ENCODE measurements at regions not wholly inside any gene's neighbourhood (a gene's known extent, or its start where the extent isn't known, plus 50 kb on each side); places are given as distances from the start of the nearest gene placed in this dataset.

DNA sequence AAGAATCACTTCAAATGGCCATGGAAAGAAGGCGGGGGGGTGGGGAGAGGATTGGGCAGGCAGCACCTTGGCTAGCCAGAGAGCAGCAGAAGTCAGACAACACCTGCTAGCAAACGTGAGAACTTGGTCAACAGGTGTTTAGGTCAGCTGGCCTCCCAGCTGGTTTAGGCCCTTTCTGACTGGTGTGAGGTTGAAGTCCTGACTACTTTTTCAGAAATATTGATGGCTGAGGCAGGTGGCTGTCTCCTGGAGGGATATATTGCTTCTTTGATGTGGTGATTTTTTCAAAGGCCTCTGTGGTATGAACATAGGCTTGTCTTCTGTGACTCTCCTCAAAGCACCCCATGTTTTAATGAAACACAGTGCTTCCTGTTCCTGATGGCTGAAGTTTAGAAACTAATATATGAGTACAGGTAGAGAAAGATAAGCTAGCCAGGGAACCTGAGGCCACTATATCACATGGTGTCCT lies 238.2 kb upstream of the SSTR1 start:
- no peaks in the 10 kb centered on the region for H3K36me3 Mint-ChIP-seq
- H3K27me3 Mint-ChIP-seq = no peaks in the 10 kb centered on the region
- peaks cover 4% of the 10 kb centered on the region for H3K9me3 Mint-ChIP-seq
- no peak overlapping the region for H3K4me3 Mint-ChIP-seq
- ATAC-seq (ENCODE audit: low read depth) (no peak), DNase-seq (ENCODE audit: low spot score in 2 of 2) (no peak)
- no peaks in the 10 kb centered on the region for H3K4me1 Mint-ChIP-seq
- H3K27ac Mint-ChIP-seq = no peak overlapping the region

DNA sequence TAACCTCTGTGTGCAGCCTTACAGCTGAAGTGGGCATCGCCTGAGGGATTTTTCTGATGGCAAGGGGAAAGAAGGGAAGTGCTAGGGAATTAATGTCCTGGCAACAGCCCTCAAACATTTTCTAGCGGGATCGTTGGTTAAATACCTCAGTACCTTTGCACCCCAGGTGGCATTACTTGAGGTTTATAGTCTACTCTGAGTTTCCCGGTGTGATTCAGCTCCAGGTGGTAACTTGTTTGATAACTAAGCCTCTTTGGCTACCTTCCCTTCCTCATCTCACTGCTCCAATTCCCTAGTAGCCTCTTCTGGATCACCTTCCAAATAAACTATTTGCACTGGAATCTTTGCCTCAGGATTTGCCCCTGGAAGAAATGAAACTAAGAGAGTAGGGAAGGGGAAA lies 237.0 kb upstream of the SSTR1 start:
- no peak for ATAC-seq (ENCODE audit: low read depth)
- Mint-ChIP-seq H3K9me3 (peaks cover 6% of the 10 kb centered on the region), H3K4me1 (no peaks in the 10 kb centered on the region), H3K27ac (no peak overlapping the region), H3K4me3 (no peak overlapping the region), H3K27me3 (no peaks in the 10 kb centered on the region), H3K36me3 (no peaks in the 10 kb centered on the region)
- DNase-seq (ENCODE audit: low spot score in 2 of 2) = no peak

DNA sequence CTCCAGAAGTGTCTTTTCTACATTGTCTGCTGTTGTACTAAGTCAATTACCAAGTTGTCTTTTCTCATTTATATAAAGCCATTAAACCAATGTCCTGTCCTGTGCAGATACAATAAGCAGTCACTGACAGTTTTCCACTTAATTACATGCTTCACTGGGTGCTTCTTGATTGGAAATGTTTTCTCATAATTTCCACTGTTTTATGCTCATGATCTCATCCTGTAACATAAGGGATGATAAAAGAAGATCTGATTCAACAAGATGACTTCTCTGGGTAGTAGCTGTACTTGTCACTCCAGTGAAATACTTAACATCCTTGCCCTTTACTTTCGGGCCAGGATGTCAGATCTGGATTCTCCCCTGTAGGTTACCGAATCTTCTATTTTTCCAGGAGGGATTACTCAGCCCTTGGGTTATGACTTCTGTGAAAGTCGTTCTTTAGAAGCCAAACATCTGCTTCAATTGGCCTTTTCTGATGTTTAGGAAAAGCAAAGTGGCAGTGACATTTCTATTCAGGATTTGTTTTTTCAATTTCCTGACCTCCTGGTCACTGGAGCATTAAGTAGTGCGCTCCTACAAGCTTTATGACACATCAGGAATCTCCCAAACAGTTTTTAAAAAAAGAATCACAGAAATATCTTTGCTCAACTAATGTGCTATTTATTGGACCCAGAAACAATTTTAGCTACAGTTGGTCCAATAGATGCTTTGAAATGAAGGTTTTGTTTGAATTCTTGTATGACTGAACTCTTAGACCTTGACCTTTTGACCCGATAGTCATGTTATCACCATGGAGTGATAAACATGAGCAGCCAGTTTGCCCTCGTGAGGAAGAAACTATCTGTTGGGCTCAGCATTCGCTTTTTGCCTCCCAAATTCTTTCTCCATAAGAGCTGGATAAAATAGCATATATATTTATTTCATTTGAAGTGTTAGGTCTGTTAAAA lies 234.5 kb upstream of the SSTR1 start:
- DNase-seq (ENCODE audit: low spot score in 2 of 2) (no peak), ATAC-seq (ENCODE audit: low read depth) (no peak)
- Mint-ChIP-seq H3K36me3 (no peaks in the 10 kb centered on the region), H3K27ac (no peak overlapping the region), H3K27me3 (no peaks in the 10 kb centered on the region), H3K4me3 (no peak overlapping the region), H3K9me3 (peaks cover 6% of the 10 kb centered on the region), H3K4me1 (no peaks in the 10 kb centered on the region)

DNA sequence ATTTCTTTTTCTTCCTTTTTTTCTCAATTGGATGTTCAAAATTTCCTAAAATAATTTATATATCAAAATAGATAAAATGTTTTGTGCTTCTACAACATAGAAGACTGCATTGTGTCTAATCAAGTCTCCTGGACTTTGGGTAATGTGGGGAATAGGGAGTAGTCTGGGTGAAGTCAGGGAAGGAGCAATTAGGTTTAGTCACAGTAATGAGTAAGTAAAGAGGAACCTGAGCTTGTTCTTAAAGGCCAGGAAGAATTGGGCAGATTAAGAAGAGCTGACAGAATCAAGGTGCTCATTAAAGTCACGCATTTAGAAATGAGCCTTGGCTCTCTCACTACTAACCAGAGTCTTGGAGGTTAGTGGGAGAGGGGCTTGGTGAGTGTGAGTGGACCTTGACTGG lies 233.3 kb upstream of the SSTR1 start:
- no peak overlapping the region for H3K4me3 Mint-ChIP-seq
- no peaks in the 10 kb centered on the region for H3K27me3 Mint-ChIP-seq
- DNase-seq (ENCODE audit: low spot score in 2 of 2) (no peak), ATAC-seq (ENCODE audit: low read depth) (no peak)
- H3K27ac Mint-ChIP-seq = no peak overlapping the region
- no peaks in the 10 kb centered on the region for H3K36me3 Mint-ChIP-seq
- H3K9me3 Mint-ChIP-seq = peaks cover 8% of the 10 kb centered on the region
- H3K4me1 Mint-ChIP-seq = no peaks in the 10 kb centered on the region

DNA sequence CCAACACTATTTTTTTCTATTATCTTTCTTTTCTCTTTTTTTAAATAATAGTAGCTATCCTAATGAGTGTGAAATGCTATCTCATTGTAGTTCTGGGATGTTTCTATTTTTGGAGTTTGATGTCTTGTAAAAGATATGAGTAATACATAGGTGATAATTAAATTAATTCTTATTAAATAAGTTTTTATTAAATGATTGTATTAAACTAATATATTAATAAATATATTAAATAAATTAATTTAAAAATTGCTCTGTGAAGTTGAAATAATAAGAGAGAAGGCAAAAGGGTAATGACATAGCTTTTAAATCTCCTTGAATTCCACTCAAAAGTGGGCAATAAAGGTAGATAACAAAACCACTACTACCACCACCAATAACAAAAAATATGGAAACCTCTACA lies 230.2 kb upstream of the SSTR1 start:
- ATAC-seq (ENCODE audit: low read depth) (no peak), DNase-seq (ENCODE audit: low spot score in 2 of 2) (no peak)
- Mint-ChIP-seq H3K36me3 (no peaks in the 10 kb centered on the region), H3K4me3 (no peak overlapping the region), H3K27ac (no peak overlapping the region), H3K4me1 (no peaks in the 10 kb centered on the region), H3K9me3 (peaks cover 14% of the 10 kb centered on the region), H3K27me3 (no peaks in the 10 kb centered on the region)

DNA sequence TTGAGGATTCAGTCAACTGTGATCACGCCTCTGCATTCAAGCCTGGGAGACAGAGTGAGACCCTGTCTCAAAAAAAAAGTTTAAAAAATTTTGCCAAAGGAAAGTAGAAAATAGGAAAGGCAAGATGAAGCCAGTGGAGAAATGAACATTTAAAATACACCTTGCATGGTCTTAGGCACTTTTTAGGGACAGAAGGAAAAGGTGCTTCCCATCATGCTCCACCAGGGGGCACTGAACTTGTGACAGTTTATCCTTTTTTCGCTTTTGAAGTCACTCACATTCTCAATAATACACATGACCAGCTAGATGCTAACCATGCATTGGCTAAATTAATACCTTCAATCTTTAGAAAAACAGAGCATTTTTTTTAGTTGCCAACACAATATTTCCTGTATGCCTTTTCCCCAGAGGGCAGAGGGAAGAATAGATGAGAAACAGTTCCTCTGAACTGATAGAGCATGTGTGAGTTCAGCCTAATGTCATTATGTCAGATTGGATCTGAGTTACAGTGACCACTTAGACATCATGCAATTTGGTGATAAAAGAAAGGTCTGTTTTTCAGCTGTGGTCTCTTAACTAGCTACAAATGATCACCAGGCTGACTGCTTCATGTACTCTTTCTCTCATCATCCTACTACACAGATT lies 221.8 kb upstream of the SSTR1 start:
- peaks cover 5% of the 10 kb centered on the region for H3K9me3 Mint-ChIP-seq
- H3K4me3 Mint-ChIP-seq = no peak overlapping the region
- H3K4me1 Mint-ChIP-seq = no peaks in the 10 kb centered on the region
- DNase-seq (ENCODE audit: low spot score in 2 of 2) (no peak), ATAC-seq (ENCODE audit: low read depth) (no peak)
- H3K27me3 Mint-ChIP-seq = no peaks in the 10 kb centered on the region
- no peak overlapping the region for H3K27ac Mint-ChIP-seq
- H3K36me3 Mint-ChIP-seq = no peaks in the 10 kb centered on the region

DNA sequence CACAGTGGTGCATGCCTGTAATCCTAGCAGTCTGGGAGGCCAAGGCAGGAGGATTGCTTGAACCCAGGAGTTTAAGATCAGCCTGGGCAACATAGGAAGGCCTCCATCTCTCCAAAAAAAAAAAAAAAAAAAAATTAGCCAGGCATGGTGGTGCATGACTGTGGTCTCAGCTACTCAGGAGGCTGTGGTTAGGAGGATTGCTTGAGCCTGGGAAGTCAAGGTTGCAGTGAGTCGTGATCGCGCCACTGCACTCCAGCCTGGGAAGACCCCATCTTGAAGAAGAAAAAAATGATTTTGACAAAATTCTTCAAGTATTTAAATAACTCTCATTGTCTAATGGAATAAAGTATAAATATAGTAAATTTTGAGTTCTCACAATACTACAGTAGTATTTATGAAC lies 219.2 kb upstream of the SSTR1 start:
- DNase-seq (ENCODE audit: low spot score in 2 of 2) (no peak), ATAC-seq (ENCODE audit: low read depth) (no peak)
- H3K27ac Mint-ChIP-seq = no peak overlapping the region
- no peak overlapping the region for H3K4me3 Mint-ChIP-seq
- no peaks in the 10 kb centered on the region for H3K27me3 Mint-ChIP-seq
- no peaks in the 10 kb centered on the region for H3K9me3 Mint-ChIP-seq
- no peaks in the 10 kb centered on the region for H3K4me1 Mint-ChIP-seq
- no peaks in the 10 kb centered on the region for H3K36me3 Mint-ChIP-seq

DNA sequence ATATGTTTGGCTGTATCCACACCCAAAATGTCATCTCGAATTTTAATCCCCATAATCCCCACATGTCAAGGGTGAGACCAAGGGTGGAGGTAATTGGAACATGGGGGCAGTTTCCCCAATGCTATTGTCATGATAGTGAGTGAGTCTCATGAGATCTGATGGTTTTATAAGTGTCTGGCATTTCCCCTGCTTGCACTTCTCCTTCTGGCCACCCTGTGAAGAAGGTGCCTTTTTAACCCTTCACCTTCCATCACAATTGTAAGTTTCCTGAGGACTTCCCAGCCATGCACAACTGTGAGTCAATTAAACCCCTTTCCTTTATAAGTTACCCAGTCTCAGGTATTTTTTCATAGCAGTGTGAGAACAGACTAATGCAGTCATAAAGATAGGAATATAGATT lies 216.7 kb upstream of the SSTR1 start:
- Mint-ChIP-seq H3K4me1 (no peaks in the 10 kb centered on the region), H3K27me3 (no peaks in the 10 kb centered on the region), H3K36me3 (no peaks in the 10 kb centered on the region), H3K9me3 (no peaks in the 10 kb centered on the region), H3K27ac (no peak overlapping the region), H3K4me3 (no peak overlapping the region)
- ATAC-seq (ENCODE audit: low read depth) (no peak), DNase-seq (ENCODE audit: low spot score in 2 of 2) (no peak)

DNA sequence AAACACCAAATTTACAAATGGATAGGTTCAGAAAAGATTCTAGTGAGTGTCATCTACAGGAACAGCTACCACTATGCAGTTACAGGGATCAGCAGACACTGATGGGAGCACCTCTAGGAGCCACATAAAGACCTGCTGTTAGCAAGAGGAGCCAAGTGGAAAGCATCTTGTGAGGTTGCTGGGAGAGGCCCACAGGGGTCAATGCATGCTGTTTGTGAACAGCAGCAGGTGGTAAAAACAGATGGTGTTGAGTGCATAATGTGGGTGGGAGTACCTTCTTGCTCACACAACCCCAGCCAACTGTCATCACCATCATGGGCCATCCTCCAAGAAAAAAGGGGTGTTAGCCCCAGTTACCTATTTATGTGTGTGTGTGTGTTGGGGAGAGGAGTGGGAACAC lies 215.2 kb upstream of the SSTR1 start:
- no peaks in the 10 kb centered on the region for H3K4me1 Mint-ChIP-seq
- no peaks in the 10 kb centered on the region for H3K36me3 Mint-ChIP-seq
- ATAC-seq (ENCODE audit: low read depth) (no peak), DNase-seq (ENCODE audit: low spot score in 2 of 2) (no peak)
- H3K27me3 Mint-ChIP-seq = no peaks in the 10 kb centered on the region
- H3K27ac Mint-ChIP-seq = no peak overlapping the region
- no peaks in the 10 kb centered on the region for H3K9me3 Mint-ChIP-seq
- H3K4me3 Mint-ChIP-seq = no peak overlapping the region

DNA sequence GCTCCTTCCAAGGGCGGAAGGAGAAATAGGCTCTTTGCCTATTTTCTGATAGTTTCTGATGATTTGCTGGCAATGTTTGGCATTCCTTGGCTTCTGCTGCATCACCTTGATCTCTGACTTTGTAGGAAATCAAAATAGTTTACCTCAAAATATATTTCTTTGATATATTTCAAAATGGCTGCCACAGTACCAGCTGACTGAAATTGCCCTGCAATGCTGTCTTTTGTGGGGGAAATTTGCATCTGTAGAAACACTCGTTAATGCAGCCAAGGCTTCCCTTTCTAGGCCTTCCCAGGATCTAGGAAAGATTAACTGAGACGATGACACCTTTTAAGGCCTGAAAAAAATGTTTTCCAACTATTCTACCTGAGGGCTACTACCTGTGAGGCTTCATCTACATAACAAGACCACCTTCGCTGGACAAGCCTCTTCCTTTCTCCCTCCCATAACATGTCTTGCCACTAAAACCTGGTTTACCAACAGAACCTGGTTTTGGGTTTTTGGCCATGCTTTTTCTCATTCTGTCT lies 212.8 kb upstream of the SSTR1 start:
- H3K9me3 Mint-ChIP-seq = no peaks in the 10 kb centered on the region
- ATAC-seq (ENCODE audit: low read depth) (no peak), DNase-seq (ENCODE audit: low spot score in 2 of 2) (no peak)
- no peak overlapping the region for H3K4me3 Mint-ChIP-seq
- H3K27ac Mint-ChIP-seq = no peak overlapping the region
- no peaks in the 10 kb centered on the region for H3K36me3 Mint-ChIP-seq
- H3K4me1 Mint-ChIP-seq = no peaks in the 10 kb centered on the region
- H3K27me3 Mint-ChIP-seq = no peaks in the 10 kb centered on the region

DNA sequence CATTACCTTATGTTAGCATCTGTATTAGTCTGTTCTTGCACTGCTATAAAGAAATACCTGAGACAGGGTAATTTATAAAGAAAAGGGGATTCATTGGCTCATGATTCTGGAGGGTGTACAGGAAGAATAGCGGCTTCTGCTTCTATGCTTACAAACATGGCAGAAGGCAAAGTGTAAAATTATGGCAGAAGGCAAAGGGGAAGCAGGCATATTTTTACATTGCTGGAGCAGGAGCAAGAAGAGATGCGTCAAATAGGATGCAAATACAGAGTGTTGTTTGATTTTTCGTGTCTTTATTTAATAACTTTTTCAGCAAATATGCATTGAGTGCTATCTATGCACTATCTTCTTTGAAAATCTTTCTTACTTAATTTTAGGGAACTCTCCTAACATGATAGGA lies 210.7 kb upstream of the SSTR1 start:
- Mint-ChIP-seq H3K4me3 (no peak overlapping the region), H3K27ac (no peak overlapping the region), H3K27me3 (peaks cover 1% of the 10 kb centered on the region), H3K4me1 (no peaks in the 10 kb centered on the region), H3K9me3 (no peaks in the 10 kb centered on the region), H3K36me3 (no peaks in the 10 kb centered on the region)
- DNase-seq (ENCODE audit: low spot score in 2 of 2) = no peak
- ATAC-seq (ENCODE audit: low read depth) = no peak

DNA sequence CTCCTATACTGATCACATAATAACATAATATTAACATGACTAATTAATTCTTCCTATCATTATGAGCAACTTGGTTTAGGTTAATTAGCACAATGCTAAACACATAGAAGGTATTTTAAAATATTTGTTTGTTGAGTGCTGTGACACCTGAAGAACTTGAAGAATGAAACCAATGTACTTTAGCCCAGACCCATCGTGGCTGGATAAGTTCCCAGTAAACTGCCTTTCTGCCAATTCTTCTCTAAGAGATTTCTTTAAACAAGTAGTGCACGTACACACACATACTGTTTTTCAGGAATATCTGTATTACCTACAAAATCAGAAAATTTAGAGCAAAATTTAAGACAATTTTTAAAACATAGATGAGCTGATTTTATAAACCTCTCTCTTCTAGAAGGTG lies 207.4 kb upstream of the SSTR1 start:
- Mint-ChIP-seq H3K9me3 (no peaks in the 10 kb centered on the region), H3K4me1 (no peaks in the 10 kb centered on the region), H3K27me3 (peaks cover 1% of the 10 kb centered on the region), H3K36me3 (no peaks in the 10 kb centered on the region), H3K4me3 (no peak overlapping the region), H3K27ac (no peak overlapping the region)
- ATAC-seq (ENCODE audit: low read depth) = no peak
- no peak for DNase-seq (ENCODE audit: low spot score in 2 of 2)

DNA sequence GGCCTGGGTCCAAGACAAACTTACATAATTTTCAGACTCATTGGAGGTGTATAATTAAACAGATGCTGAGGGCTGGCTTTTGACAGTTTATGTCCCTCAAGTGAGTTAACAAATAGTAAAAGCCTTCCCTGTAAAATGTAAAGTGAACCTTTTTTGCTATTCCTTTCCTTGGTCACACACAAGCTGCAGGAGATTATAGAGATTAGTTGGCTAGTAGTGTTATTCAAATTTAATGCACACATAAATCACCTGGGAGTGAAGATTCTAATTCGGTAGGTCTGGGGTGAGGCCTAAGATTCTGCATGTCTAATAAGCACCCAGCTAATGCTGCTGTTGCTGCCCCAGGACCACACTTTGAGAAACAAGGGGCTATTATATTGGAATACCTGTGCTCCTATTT lies 206.2 kb upstream of the SSTR1 start:
- H3K36me3 Mint-ChIP-seq = no peaks in the 10 kb centered on the region
- peaks cover 3% of the 10 kb centered on the region for H3K27me3 Mint-ChIP-seq
- no peaks in the 10 kb centered on the region for H3K4me1 Mint-ChIP-seq
- no peak overlapping the region for H3K4me3 Mint-ChIP-seq
- ATAC-seq (ENCODE audit: low read depth) = no peak
- H3K27ac Mint-ChIP-seq = no peak overlapping the region
- no peaks in the 10 kb centered on the region for H3K9me3 Mint-ChIP-seq
- no peak for DNase-seq (ENCODE audit: low spot score in 2 of 2)

DNA sequence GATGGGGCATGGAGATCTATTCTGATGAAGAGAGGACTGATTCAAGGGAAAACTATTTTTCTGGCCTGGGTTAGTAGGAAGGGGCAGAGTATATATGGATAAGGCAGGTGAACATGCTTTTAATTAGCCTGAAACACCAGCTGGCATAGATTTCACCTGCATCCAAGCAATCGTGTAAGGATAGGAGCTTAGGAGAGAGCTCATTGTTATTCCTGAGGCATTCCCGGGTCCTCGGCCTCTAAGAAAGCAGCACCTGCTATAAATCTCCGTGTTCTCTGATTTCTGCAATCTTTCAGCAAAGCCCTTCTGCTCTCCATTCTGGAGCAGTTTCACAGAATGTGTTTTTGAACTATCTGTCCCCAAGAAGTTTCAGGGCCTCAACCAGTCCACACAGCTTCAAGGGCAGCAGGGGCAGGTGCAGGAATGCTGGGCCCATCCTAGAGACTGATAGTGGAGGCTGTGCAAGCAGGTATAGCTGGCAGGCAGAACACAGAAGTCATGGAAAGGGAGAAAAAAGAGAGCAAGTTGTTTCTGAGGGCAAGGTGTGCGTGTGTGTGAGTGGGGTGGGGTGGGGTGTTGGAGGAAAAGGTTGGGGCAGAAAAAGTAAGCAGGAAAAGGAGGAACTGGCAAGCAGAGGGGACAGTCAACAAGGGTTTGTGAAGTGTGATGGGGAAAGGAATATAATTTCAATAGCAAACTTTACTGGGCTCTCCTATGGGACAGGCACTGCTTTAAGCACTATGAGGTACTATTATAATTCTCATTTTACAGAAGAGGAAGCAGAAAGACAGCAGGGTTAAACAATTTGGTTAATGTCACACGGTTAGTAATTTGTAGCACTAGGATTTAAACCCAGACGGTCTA lies 203.7 kb upstream of the SSTR1 start:
- Mint-ChIP-seq H3K9me3 (no peaks in the 10 kb centered on the region), H3K27ac (no peak overlapping the region), H3K36me3 (no peaks in the 10 kb centered on the region), H3K4me1 (no peaks in the 10 kb centered on the region), H3K4me3 (no peak overlapping the region), H3K27me3 (peaks cover 3% of the 10 kb centered on the region)
- DNase-seq (ENCODE audit: low spot score in 2 of 2) = no peak
- no peak for ATAC-seq (ENCODE audit: low read depth)
